ENCODE measurements at regions not wholly inside any gene's neighbourhood (a gene's known extent, or its start where the extent isn't known, plus 50 kb on each side); places are given as distances from the start of the nearest gene placed in this dataset.
"Not testable (repeated sequence)": the region's sequence is repeated elsewhere in the genome, so short reads cannot be mapped to it uniquely, and the experiment has no call there.

- no peak for FAIRE-seq
Observed at GRCh38 chr2:58432491-58433170, 191.5 kb upstream of the FANCL start.

DNA sequence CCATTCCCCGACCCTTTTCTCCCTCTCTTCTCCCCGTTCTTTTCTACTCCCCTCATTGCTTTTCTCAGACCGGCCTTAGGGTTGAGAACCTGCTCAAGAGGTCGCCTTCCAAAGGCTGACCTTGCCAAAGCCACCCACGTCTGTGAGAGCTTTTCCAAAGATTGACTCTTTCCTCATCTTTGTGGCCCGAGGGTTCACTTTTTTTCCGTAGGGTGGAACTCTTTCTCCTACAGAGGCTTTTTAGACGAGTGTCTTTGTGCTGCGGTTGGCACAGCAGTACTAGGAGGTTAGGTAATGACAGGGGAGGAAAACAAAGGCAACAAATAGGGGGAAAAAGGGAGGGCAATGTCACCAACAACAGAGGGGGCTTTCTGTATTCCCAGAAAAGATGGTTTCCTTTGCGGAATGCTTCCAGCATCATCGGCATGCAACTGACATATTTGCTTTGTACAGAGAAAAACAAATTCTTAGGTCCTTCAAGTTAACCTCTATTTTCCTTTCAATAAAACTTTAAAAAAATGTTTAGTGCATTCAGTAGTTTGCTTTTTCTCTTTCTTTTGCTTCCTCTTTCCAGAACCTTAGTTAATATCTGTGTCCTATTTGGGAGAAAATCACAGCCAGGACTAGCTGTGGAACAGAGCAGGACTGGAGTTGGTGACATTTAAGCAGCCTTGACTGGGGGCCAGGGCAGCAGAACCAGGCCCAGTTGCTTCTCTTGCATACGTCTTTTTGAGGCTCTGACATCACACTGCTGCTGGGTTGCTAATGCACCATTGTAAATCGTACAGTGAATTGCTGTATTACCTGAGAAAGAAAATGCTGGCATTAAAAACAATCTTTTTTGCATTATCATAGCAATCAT, 188.1 kb upstream of the FANCL start:
- no peak for FAIRE-seq

DNA sequence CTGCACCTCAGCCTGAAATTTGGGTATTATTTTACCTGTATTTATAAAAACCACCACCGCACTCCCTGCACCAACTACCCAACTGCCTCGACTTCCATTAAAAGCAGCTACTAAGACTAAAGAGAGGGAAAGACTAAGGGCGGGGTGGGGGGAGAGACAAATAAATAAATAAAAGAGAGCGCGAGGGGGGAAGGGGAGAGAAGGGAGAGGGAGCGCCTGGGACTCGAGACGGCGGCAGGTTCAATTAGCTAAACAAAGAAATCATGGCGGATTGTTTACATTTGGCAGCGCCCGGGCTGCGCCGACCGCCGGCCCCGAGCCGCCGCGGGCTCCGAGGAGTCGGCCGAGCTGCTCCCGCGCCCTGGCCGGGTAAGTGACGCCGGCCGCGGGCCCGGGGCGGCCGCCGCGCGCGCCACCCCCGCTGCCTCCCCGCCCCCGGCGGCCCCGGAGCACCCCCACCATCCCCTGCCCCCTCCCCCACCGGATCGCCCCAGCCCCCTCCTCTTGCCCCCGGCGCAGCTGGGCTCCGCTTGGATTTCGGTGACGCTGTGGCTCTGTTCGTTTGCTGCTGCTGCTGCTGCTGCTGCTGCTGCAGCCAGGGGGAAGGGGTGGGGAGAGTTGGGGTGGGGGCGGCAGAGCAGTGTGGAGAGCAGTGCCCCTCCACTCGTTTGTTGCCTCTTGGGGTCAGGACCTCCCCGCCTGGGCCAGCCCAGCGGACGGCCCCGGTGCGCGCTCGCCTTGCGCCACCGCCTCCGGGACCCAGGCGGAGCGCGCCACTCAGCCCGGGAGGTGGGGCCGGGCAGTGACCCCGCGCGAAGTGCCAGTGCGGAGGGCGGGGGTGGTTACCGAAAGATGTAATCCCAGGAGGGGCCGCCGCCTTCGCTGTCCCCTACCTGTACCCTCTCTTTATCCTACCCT, 187.2 kb upstream of the FANCL start:
- FAIRE-seq = no peak

DNA sequence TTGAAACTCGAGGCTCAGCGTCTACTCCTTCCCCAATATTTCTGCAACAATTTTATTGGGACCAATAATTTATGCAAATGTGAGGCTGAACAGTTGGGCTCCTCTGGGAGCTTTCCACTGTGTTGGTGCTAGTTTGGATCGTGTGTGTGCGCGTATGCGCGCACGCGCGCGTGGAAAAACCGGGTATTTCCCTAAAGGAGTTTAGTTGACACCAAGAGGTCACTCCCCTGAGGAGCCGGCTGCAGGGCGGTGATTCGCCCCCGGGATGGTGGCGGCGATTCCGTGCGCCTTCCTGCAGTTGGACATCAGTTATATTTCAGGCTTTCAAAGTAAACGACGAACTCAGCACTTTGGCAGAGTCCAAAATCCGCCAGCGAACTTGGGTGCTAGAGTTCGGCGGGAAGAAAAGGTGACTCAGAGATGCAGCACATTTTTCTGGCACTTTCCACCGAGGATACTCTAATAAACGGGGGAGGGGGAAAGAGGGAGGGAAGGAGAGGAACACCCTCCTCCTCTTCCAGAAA, 186.5 kb upstream of the FANCL start:
- no peak for FAIRE-seq

GRCh38 chr2:58425368-58425767, 184.2 kb upstream of the FANCL start:
- no peak for FAIRE-seq

GRCh38 chr2:58419983-58420382, 178.9 kb upstream of the FANCL start:
- FAIRE-seq = no peak

- FAIRE-seq = no peak
Observed at GRCh38 chr2:58416696-58417095, 175.6 kb upstream of the FANCL start.

GRCh38 chr2:58414506-58414905, 173.4 kb upstream of the FANCL start:
- FAIRE-seq = no peak

DNA sequence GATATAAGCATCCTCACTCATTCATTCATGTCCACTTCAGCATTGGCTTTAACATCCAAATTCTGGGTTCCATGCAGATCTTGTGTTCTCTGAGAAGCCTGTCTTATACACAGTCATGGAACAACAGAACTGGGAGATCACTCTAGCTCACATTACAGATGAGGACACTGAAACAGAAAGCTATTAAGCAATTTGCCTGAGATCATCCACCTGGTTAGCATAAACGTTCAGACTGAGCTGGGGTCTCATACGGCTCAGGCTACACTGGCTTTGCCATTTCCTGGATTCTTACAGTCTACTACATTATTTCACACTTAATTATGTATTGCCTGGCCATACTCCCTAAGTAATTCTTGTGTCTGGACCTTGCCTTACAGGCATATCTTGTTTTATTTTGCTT, 169.4 kb upstream of the FANCL start:
- FAIRE-seq = no peak

GRCh38 chr2:58407487-58407886, 166.4 kb upstream of the FANCL start:
- FAIRE-seq = no peak

DNA sequence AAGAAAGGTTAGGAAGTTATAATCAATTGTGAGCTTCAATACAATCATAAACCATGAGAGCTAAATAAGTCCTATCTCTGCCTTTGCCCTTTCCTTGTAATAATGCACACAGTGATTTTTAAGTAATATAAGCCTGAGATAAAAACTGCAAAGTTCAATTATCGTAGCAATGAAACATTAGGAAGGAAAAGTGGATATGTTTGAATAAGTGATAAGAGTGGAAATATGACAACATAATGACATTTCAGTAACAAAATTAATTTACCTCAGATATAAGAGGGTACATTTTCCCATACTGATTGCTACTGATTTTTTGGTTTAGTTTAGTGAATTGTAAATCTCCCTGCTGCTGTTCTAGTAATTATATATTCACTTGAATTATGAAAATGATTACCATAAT, 164.2 kb upstream of the FANCL start:
- FAIRE-seq = no peak

DNA sequence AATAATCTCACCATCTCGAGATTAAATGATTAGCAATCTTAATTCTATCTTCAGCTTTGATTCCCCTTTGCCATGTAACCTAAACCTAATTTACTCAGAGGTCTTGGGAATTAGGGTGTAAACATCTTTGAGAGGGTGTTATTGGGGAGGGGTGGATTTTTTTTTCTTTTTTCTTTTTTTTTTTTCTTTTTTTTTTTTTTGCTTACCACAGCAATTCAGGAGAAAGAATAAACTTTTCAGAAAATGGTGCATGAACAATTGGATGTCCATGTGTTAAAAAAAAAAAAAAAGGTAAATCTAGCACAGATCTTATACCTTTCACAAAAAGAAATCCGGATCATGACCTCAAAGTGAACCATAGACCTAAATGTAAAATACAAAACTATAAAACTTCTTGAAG, 160.8 kb upstream of the FANCL start:
- FAIRE-seq = no peak

DNA sequence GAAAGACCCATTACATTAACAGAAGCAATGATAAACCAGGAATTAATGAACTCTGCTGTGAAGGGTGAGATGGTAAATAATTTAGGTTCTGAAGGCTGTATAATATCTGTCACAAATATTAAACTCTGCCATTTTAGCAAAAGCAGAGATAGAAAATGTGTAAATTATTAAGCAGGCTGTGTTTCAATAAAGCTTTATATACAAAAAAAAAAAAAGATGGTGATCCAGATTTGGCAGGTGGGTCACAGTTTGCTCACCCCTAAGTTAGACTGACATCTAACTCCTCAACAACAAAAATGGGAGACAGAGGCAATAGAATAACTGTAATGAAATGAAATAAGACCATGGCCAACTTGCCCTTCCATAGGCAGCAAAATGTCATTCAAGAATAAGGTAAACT, 157.3 kb upstream of the FANCL start:
- FAIRE-seq = no peak

DNA sequence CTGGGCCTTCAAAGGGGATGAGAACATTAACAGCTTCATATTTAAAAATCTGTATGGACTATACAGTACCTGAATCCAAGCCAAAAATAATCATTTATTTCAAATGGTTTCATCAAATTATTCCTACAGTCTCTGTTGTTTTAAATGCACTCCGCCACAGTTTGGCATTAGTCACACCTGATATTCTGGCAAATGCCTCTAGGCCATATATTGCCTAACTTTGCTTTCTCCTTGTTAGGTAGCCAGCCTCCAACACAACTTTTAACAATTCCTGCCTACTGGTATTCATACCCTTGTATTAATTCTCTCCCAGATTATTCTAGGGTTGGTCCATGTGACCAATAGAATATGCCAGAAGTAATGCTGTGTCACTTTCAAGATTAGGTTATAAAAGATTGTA, 146.6 kb upstream of the FANCL start:
- FAIRE-seq = no peak

DNA sequence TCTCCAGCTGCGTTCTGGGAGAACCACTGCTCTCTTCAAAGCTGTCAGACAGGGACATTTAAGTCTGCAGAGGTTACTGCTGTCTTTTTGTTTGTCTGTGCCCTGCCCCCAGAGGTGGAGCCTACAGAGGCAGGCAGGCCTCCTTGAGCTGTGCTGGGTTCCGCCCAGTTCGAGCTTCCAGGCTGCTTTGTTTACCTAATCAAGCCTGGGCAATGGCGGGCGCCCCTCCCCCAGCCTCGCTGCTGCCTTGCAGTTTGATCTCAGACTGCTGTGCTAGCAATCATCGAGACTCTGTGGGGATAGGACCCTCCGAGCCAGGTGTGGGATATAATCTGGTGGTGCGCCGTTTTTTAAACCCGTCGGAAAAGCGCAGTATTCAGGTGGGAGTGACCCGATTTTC, 145.8 kb upstream of the FANCL start:
- not testable (repeated sequence) for FAIRE-seq

DNA sequence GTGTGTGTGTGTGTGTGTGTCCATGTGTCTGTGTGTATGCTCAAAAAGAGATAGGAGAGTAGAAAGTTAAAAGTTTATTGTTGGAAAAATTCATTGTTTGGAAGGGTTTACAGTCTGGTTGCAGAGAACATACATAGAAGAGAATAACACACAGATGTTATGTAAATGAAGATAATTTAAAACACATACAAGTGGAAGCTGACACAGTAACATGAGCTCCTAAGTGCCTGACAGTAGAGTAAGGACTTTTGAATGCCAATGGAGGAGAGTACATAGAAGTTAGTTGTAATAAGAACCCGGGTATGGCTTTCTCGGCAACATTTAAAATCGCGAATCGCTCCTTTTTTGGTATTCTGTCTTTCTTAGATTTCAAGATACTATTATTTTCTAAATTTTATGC, 137.0 kb upstream of the FANCL start:
- no peak for FAIRE-seq

DNA sequence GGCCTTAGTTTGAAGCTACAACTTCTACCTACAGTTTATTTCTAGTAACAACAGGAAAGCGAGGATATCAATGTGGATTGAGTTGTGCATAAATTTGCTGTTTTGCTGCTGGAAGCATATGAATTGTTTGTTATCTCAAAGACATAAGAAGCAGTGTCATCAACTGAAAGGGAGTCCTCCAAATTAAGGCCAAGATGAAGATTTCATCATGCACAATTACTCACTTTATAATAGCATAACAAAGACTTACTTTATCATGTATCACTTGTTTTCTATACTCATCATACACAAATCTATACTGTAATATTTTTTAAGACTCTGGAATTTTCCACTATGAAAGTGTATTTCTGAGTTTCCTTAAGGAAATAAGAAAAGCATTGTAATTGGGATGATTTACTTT, 136.1 kb upstream of the FANCL start:
- FAIRE-seq = no peak

- FAIRE-seq = no peak
Observed at GRCh38 chr2:58376592-58376991, 135.5 kb upstream of the FANCL start.

DNA sequence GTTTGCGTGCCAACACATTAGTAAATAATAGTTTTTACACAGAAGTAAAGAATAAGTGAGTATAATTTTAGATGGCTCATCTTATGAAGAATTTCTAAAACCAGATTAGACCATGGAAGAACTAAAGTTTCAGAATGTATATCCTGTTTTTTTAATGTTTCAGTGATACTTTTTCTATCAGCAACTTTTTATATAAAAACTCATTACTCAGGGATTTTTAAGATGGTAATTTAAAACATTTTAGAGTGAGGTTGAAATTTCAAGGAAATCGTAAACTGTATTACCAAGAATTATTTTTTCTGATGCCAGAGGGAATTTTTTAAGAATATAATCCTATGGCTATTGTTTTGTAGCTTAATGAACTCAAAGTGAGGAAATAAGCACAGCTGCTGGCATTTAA, 128.5 kb upstream of the FANCL start:
- no peak for FAIRE-seq

- FAIRE-seq = no peak
Observed at GRCh38 chr2:58364098-58364497, 123.0 kb upstream of the FANCL start.

- no peak for FAIRE-seq
Observed at GRCh38 chr2:58358026-58358425, 116.9 kb upstream of the FANCL start.

DNA sequence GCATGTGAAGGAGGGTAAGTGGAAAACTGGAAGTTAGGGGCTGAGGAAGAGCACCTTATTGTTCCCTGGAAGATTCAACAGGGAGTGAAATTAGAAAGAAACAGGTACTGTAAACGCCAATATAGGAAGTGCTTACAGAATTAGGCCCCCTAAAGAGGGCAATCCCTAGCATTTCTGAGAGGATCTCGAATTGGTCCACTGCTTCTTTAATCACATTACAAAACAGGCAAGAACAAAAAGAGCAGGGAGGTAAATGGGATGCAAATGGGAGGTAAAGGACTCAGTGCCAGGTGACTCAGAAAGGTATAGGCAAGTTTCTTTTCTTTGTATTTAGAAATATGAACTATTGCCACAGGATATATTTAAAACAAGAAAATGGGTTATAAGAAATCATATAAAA, 116.4 kb upstream of the FANCL start:
- no peak for FAIRE-seq

DNA sequence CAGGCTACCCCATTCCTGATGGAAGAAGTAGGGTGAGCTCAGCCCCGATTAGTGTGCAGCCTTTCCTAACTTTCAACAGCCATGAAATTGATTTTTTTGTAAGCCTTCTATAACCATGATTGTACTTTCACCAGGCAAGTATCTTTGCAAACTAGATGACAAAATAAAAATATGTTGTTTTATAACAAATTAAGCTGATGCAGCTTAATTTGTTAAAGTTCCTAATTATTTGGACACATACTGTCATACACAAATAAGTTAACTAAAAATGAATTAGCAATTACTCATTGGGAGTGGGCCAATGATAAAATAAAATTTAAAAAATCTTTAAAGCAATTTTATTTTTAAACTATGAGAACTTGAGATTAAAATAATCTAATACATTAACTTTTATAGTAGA, 113.1 kb upstream of the FANCL start:
- FAIRE-seq = no peak

All from islet of Langerhans (tissue), 1 donor.